ENCODE measurements at regions not wholly inside any gene's neighbourhood (a gene's known extent, or its start where the extent isn't known, plus 50 kb on each side); places are given as distances from the start of the nearest gene placed in this dataset.
"Not testable (repeated sequence)": the region's sequence is repeated elsewhere in the genome, so short reads cannot be mapped to it uniquely, and the experiment has no call there.

GRCh38 chr5:68021227-68021626 is 194.3 kb upstream of the PIK3R1 start:
- no peak for DNase-seq (ENCODE audit: low spot score)
- TF ChIP-seq CTCF (IDR thresholded peaks at IDR 0.05; ENCODE audit: extremely low read depth, missing control alignments), result no peak

- DNase-seq (ENCODE audit: low spot score), result not testable (repeated sequence)
These were observed 195.0 kb upstream of the PIK3R1 start for GRCh38 chr5:68020461-68020969.

- TF ChIP-seq CTCF (IDR thresholded peaks at IDR 0.05; ENCODE audit: extremely low read depth, missing control alignments), result no peak
- no peak for DNase-seq (ENCODE audit: low spot score)
These were observed 199.9 kb upstream of the PIK3R1 start for GRCh38 chr5:68015381-68016302.

- TF ChIP-seq CTCF (IDR thresholded peaks at IDR 0.05; ENCODE audit: extremely low read depth, missing control alignments), result no peak
- no peak for DNase-seq (ENCODE audit: low spot score)
These were observed 202.7 kb upstream of the PIK3R1 start for GRCh38 chr5:68012831-68013230.

- TF ChIP-seq CTCF (IDR thresholded peaks at IDR 0.05; ENCODE audit: extremely low read depth, missing control alignments), result no peak
- DNase-seq (ENCODE audit: low spot score), result no peak
These were observed 203.1 kb upstream of the PIK3R1 start for GRCh38 chr5:68012429-68012828.

GRCh38 chr5:68011801-68012200 is 203.8 kb upstream of the PIK3R1 start:
- DNase-seq (ENCODE audit: low spot score), result no peak
- TF ChIP-seq CTCF (IDR thresholded peaks at IDR 0.05; ENCODE audit: extremely low read depth, missing control alignments), result no peak

- DNase-seq (ENCODE audit: low spot score), result no peak
- TF ChIP-seq CTCF (IDR thresholded peaks at IDR 0.05; ENCODE audit: extremely low read depth, missing control alignments), result no peak
These were observed 204.2 kb upstream of the PIK3R1 start for GRCh38 chr5:68011259-68011760.

Measured in GM20000 (cell line).